OCI-LY1 (cell line): ENCODE measurements at regions not wholly inside any gene's neighbourhood (a gene's known extent, or its start where the extent isn't known, plus 50 kb on each side); places are given as distances from the start of the nearest gene placed in this dataset.

Experiments used
- CTCF ChIP-seq: fragments of 200-600 bp; sonication (generic), shearing (Covaris generic); IDR thresholded peaks from 2 replicates; pipeline ENCODE4 v1.5.1; 2017; ENCODE audit warnings: mild to moderate bottlenecking, antibody characterized with exemption, low read length, moderate library complexity, mixed read lengths
- EZH2 ChIP-seq: fragments of 200-600 bp; sonication (generic), shearing (Covaris generic); IDR thresholded peaks from 2 replicates; pipeline ENCODE4 v1.8.0; 2017; ENCODE audit warnings: borderline replicate concordance, mixed run types, mild to moderate bottlenecking, antibody characterized with exemption, low read length, moderate library complexity, mixed read lengths

- TF ChIP-seq CTCF (no peak), EZH2 (no peak)
These were observed 369.7 kb upstream of the SYT1 start for GRCh38 chr12:78494911-78495310.
